Loucy (cell line): ENCODE measurements at regions not wholly inside any gene's neighbourhood (a gene's known extent, or its start where the extent isn't known, plus 50 kb on each side); places are given as distances from the start of the nearest gene placed in this dataset.

Experiments
- H2AFZ ChIP-seq: fragments of 200-600 bp; sonication (generic); 2 replicates; pipeline ENCODE4 v1.6.0; 2016; ENCODE audit warnings: antibody characterized with exemption, mild to moderate bottlenecking, low read length, moderate library complexity
- H3F3A ChIP-seq: fragments of 200-600 bp; 2 replicates; pipeline ENCODE4 v1.6.0; 2016; ENCODE audit warnings: antibody characterized with exemption, low read depth, mild to moderate bottlenecking
- H3K27me3 ChIP-seq: fragments of 200-600 bp; sonication (generic); 2 replicates; pipeline ENCODE4 v1.6.1; 2014; ENCODE audit warnings: low read length, mild to moderate bottlenecking; ENCODE audit not compliant: insufficient read depth, poor library complexity, severe bottlenecking
- H3K36me3 ChIP-seq: fragments of 200-600 bp; sonication (generic); 2 replicates; pipeline ENCODE4 v1.6.1; 2016; ENCODE audit warnings: low read length; ENCODE audit not compliant: insufficient read depth
- H3K4me1 ChIP-seq: fragments of 200-600 bp; sonication (generic); 2 replicates; pipeline ENCODE4 v1.5.1; 2014; ENCODE audit warnings: low read length, mild to moderate bottlenecking; ENCODE audit not compliant: insufficient read depth, poor library complexity, severe bottlenecking
- H3K4me2 ChIP-seq: fragments of 200-600 bp; sonication (generic); 2 replicates; pipeline ENCODE4 v1.6.0; 2014; ENCODE audit warnings: antibody characterized with exemption, low read length, low read depth, mild to moderate bottlenecking; ENCODE audit not compliant: poor library complexity, severe bottlenecking
- H3K4me3 ChIP-seq: fragments of 200-600 bp; sonication (generic); 2 replicates; pipeline ENCODE4 v1.5.1; 2014; ENCODE audit warnings: low read length, mild to moderate bottlenecking, mixed read lengths; ENCODE audit not compliant: poor library complexity, severe bottlenecking
- H3K79me2 ChIP-seq: fragments of 200-600 bp; sonication (generic); 2 replicates; pipeline ENCODE4 v1.6.1; 2014; ENCODE audit warnings: low read length; ENCODE audit not compliant: insufficient read depth
- H3K9ac ChIP-seq: fragments of 200-600 bp; sonication (generic); 2 replicates; pipeline ENCODE4 v1.6.0; 2014; ENCODE audit warnings: mild to moderate bottlenecking, low read depth, low read length, moderate library complexity; ENCODE audit not compliant: poor library complexity, severe bottlenecking
- H3K9me2 ChIP-seq: fragments of 200-600 bp; sonication (generic); replicated peaks from 2 replicates; pipeline ENCODE4 v1.6.1; 2016; ENCODE audit warnings: low read depth, low read length, mixed read lengths
- H3K9me3 ChIP-seq: fragments of 200-600 bp; sonication (generic); 2 replicates; pipeline ENCODE4 v1.6.1; 2014; ENCODE audit warnings: mild to moderate bottlenecking, antibody characterized with exemption, low read length, low read depth; ENCODE audit not compliant: insufficient read depth
- H4K20me1 ChIP-seq: fragments of 200-600 bp; sonication (generic); 2 replicates; pipeline ENCODE4 v1.6.0; 2014; ENCODE audit warnings: antibody characterized with exemption, low read length, mild to moderate bottlenecking; ENCODE audit not compliant: insufficient read depth, poor library complexity, severe bottlenecking
- EZH2phosphoT487 ChIP-seq: fragments of 200-600 bp; IDR thresholded peaks from 2 replicates; pipeline ENCODE4 v1.6.1; 2018; ENCODE audit warnings: antibody characterized with exemption, mild to moderate bottlenecking, moderate library complexity, borderline replicate concordance
- TF ChIP-seq, protein P1 (sequence below): fragments of 200-600 bp; sonication (generic); conservative IDR thresholded peaks from 2 replicates; pipeline ENCODE4 v1.5.1; 2014; ENCODE audit warnings: mild to moderate bottlenecking, antibody characterized with exemption, low read length

- Histone ChIP-seq H3F3A (no peaks in the 10 kb centered on the region), H3K36me3 (no peaks in the 10 kb centered on the region), H3K9me2 (no peaks in the 10 kb centered on the region), H4K20me1 (no peaks in the 10 kb centered on the region), H3K27me3 (no peaks in the 10 kb centered on the region), H2AFZ (no peak overlapping the region), H3K9me3 (peaks cover 8% of the 10 kb centered on the region; the same call in 1 of the 2 replicates), H3K9ac (no peak overlapping the region), H3K4me1 (no peaks in the 10 kb centered on the region), H3K4me3 (no peak overlapping the region), H3K79me2 (no peaks in the 10 kb centered on the region), H3K4me2 (no peak overlapping the region)
- TF ChIP-seq, protein P1, sequence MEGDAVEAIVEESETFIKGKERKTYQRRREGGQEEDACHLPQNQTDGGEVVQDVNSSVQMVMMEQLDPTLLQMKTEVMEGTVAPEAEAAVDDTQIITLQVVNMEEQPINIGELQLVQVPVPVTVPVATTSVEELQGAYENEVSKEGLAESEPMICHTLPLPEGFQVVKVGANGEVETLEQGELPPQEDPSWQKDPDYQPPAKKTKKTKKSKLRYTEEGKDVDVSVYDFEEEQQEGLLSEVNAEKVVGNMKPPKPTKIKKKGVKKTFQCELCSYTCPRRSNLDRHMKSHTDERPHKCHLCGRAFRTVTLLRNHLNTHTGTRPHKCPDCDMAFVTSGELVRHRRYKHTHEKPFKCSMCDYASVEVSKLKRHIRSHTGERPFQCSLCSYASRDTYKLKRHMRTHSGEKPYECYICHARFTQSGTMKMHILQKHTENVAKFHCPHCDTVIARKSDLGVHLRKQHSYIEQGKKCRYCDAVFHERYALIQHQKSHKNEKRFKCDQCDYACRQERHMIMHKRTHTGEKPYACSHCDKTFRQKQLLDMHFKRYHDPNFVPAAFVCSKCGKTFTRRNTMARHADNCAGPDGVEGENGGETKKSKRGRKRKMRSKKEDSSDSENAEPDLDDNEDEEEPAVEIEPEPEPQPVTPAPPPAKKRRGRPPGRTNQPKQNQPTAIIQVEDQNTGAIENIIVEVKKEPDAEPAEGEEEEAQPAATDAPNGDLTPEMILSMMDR, result no peak
- no peak for TF ChIP-seq EZH2phosphoT487
Observed at GRCh38 chr2:239852272-239852671, 172.9 kb downstream of the NDUFA10 start.

GRCh38 chr2:239846789-239847676 lies 178.1 kb downstream of the NDUFA10 start:
- Histone ChIP-seq H3K9me3 (no peaks in the 10 kb centered on the region; the same call in 1 of the 2 replicates), H3F3A (no peaks in the 10 kb centered on the region), H2AFZ (no peak overlapping the region), H3K4me3 (no peak overlapping the region), H3K9ac (no peak overlapping the region), H3K27me3 (no peaks in the 10 kb centered on the region), H3K4me2 (no peak overlapping the region), H3K4me1 (no peaks in the 10 kb centered on the region), H3K36me3 (no peaks in the 10 kb centered on the region), H4K20me1 (no peaks in the 10 kb centered on the region), H3K79me2 (no peaks in the 10 kb centered on the region), H3K9me2 (no peaks in the 10 kb centered on the region)
- TF ChIP-seq, protein P1, result no peak
- TF ChIP-seq EZH2phosphoT487, result no peak

- no peaks in the 10 kb centered on the region for H3K36me3 ChIP-seq
- no peaks in the 10 kb centered on the region; the same call in 1 of the 2 replicates for H3K9me3 ChIP-seq
- H2AFZ ChIP-seq, result no peak overlapping the region
- no peaks in the 10 kb centered on the region for H3K79me2 ChIP-seq
- H3K9me2 ChIP-seq, result no peaks in the 10 kb centered on the region
- H3K4me2 ChIP-seq, result no peak overlapping the region
- no peak overlapping the region for H3K9ac ChIP-seq
- H3K4me3 ChIP-seq, result no peak overlapping the region
- H3K27me3 ChIP-seq, result no peaks in the 10 kb centered on the region
- H4K20me1 ChIP-seq, result no peaks in the 10 kb centered on the region
- TF ChIP-seq, protein P1, result no peak
- TF ChIP-seq EZH2phosphoT487, result no peak
- H3F3A ChIP-seq, result no peaks in the 10 kb centered on the region
- no peaks in the 10 kb centered on the region for H3K4me1 ChIP-seq
Observed at GRCh38 chr2:239845968-239846367, 179.2 kb downstream of the NDUFA10 start.
